ENCODE measurements at regions not wholly inside any gene's neighbourhood (a gene's known extent, or its start where the extent isn't known, plus 50 kb on each side); places are given as distances from the start of the nearest gene placed in this dataset.
"Not testable (repeated sequence)": the region's sequence is repeated elsewhere in the genome, so short reads cannot be mapped to it uniquely, and the experiment has no call there.

GRCh38 chr1:228796945-228797344 lies 61.7 kb downstream of the RHOU start:
- DNase-seq (ENCODE audit: low read depth, low spot score) = not testable (repeated sequence)

DNA sequence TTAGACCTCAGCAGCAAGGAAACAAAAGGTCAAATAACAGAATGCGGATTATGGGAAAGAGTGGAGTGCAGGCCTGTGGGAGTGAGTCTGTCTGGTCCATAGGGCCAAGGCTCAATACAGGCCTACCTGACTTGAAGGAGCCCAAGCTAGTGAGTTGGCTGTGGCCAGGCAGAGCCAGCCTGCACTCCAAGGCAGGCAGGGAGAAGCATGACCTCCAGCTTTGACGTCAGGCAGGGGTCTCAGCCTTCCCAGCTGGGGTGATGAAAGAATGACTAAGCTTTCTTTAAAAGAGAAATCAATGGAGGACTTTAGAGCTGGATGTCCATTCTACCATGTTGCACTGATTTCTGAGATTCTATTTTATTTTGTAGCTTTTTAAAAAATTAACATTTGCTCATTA lies 62.8 kb downstream of the RHOU start:
- DNase-seq (ENCODE audit: low read depth, low spot score) = no peak

DNA sequence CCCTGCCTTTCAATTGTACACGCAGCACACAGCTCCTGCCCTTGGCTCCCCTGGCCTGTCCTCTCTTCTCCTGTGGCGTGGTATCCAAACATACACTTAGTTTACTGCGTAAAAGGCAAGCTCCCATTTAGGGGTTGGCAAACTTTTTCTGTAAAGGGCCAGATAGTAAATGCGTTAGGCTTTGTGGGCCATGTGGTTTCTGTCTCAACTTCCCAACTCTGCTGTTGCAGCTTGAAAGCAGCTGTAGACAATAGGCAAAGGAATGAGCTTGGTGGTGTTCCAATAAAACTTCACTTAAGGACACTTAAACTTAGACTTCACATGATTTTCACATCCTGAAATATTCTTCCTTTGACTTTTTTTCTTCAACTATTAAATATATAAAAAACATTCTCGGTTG lies 63.3 kb downstream of the RHOU start:
- DNase-seq (ENCODE audit: low read depth, low spot score) = no peak

- DNase-seq (ENCODE audit: low read depth, low spot score) = no peak
These were observed 64.6 kb downstream of the RHOU start for GRCh38 chr1:228799924-228800323.

DNA sequence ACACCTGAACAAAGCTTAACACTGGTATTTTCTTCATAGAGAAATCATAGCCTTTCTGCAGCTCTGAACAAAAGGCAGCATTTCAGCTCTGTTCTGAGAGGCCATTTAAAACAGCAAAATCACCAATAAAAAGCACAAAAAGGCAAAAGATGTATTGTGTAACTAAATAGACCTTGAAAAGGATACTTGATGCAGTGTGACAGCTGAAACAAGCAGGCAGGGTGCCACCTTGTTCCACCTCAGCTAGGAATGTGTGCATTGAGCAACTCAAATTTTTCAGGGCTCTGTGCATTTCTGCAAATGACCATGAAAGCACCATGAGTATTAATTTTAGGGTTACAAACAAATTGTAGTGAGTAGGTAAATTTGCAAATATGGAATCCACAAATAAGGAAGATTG lies 65.8 kb downstream of the RHOU start:
- no peak for DNase-seq (ENCODE audit: low read depth, low spot score)

- no peak for DNase-seq (ENCODE audit: low read depth, low spot score)
These were observed 67.3 kb downstream of the RHOU start for GRCh38 chr1:228802386-228803220.

DNA sequence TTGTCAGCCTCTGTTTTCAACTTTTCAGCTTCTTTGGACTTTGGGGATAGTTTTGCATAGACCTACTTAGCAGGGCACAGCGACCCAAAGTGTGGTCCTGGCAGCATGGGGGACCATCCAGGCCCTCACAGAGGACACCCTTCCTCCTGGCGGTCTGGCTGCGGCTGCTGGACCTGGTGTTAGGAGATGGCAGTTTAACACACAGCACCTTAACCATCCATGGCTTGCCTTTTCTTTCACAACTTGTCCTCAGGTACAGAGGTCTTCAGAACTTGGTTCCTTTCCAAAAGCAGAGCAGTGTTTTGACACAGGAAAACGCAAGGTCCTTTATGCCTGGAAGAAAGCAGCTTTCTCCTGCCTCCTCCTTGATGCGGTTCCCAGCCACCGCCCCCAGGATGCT lies 68.1 kb downstream of the RHOU start:
- no peak for DNase-seq (ENCODE audit: low read depth, low spot score)

- DNase-seq (ENCODE audit: low read depth, low spot score) = no peak
These were observed 68.9 kb downstream of the RHOU start for GRCh38 chr1:228804173-228804572.

DNA sequence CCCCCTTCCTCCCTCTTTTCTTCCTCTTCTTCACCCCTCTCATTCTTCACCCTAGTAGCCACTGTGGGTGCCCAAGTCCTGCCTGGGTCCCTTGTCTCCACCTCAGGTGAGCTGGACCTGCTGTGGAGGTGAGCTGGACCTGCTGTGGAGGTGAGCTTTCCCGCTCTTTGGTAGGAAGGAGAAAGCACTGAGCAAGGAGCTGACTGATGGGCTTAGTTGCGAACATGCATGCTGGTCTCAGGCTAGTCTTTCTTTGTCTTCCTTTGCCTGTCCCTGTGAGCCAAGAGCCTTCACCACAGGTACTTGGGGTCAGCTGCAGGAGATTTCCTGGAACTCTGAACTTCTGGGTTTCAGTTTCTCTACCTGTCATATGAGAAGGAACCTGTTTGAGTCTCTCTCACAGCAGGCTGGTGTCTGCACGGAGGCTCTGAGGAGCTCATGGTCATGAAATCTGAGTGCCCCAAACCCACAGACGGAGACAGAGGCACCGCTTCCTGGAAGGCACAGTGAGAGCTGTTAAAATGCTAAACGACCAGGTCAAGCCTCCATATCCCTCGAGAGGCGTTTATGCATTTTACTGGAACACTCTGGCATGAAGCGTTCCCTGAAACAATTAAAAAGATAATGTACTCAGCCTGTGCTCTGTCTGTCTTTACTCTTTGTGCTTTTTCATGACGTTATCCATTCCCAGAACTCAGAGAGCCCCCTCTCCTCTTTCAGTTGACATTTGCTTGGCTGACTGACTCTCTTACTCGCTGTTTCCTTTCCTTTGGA lies 69.5 kb downstream of the RHOU start:
- DNase-seq (ENCODE audit: low read depth, low spot score) = peak; percentile 41

- no peak for DNase-seq (ENCODE audit: low read depth, low spot score)
These were observed 72.8 kb downstream of the RHOU start for GRCh38 chr1:228807904-228808605.

DNA sequence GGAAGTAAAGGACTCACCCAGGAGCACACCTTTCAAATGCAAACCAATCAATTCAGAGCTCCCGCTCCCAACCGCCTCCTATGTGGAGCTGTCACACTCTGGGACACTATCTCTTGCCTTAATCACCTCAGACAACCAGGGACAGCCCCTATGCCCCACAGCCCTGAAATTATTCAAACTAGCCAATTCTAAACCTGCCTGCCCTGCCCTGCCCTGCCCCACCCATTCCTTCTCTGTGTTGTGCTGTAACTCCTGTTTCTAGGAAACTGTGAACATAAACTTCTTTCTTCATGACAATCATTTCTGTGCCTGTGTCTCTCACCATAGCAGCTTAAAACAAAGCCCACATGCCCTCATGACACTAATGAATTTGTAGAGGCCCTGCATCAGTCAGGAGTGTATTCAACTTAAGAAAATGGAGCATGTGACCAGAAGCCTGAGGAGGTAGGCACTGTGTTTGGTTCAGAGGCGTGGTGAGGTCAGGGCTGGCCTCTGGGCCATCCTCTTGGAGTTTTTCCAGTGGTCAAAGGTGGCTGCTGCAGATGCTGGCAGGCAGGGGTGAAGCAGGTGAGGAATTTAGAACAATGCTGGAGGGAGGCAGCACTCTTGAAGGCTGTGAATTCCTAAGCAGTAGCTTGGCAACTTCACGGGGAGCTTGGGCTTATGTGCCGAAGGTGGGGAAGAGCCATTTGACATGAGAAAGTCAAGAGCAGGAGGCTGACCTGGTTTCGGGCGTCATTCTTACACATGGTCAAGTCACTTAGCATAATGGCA lies 74.5 kb downstream of the RHOU start:
- DNase-seq (ENCODE audit: low read depth, low spot score) = peak; percentile 87

GRCh38 chr1:228810395-228810758 lies 75.1 kb downstream of the RHOU start:
- DNase-seq (ENCODE audit: low read depth, low spot score) = no peak

GRCh38 chr1:228810878-228811711 lies 75.8 kb downstream of the RHOU start:
- peak; percentile 46 for DNase-seq (ENCODE audit: low read depth, low spot score)

DNA sequence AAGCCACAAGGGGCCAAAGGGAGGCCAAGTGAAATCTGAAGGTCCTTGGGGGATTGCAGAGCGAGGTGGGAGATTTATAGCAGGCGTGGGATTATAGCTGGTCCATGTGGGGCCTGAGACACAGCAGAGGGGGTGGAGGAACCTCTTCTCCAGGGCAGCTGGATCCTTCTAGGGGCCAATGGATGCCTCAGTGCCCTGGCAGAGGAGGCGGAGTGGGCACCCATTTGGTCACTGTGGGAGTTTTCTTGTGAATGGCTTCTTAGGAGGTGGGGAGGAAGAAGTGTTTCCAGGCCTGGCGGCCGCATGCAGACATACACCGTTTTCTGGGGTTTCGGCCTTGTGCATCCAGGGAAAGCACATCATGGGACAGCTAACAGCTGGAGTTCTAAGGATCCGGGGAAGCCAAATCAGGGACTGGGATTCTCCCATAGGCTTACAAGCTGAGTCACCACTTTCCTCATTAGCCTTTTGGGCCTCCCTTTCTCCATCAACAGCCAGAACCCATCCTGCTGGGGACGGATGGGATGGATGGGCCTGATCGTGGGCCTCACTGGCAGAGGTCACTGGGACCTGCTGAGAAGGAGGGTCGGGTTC lies 76.5 kb downstream of the RHOU start:
- no peak for DNase-seq (ENCODE audit: low read depth, low spot score)

GRCh38 chr1:228812961-228813360 lies 77.7 kb downstream of the RHOU start:
- DNase-seq (ENCODE audit: low read depth, low spot score) = no peak

- peak; percentile 73 for DNase-seq (ENCODE audit: low read depth, low spot score)
These were observed 78.9 kb downstream of the RHOU start for GRCh38 chr1:228814176-228814575.

GRCh38 chr1:228818296-228818695 lies 83.0 kb downstream of the RHOU start:
- no peak for DNase-seq (ENCODE audit: low read depth, low spot score)

- no peak for DNase-seq (ENCODE audit: low read depth, low spot score)
These were observed 83.8 kb downstream of the RHOU start for GRCh38 chr1:228818928-228819630.

DNA sequence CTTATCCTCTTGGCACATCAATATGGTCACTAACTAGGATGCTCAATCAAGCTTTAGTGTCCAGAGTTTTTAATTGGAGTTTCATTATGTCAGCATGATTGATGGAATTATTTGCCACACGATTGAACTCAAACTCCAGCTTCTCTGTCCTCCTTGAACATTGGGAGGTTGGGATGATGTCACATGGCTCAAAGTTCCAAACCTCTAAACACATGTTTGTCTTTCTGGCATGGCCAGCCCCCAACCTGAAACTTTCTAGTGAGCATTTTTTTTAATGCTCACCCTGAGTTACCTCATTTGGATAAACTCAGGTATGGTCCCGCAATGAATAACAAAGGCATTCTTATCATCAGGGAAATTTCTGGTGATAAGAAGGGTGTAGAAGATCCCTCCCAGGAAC lies 86.0 kb downstream of the RHOU start:
- DNase-seq (ENCODE audit: low read depth, low spot score) = no peak

DNA sequence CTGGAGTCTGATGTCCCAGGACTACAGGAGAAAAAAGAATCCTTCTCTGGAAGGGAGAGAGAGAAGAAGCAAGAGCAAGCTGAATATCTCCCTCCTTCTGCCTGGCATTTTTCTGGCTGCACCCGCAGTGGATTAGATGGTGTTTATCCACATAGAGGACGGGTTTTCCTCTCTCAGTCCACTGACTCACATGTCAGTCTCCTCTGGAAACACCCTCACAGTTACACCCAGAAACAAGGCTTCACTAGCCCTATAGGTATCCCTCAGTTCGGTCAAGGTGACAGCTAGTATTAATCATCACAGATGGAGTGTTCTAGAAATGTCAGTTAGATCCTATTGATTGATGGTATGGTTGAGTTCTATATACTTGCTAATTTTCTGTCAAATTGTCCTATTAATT lies 87.9 kb downstream of the RHOU start:
- no peak for DNase-seq (ENCODE audit: low read depth, low spot score)

All from ELF-1 (cell line).